GM19468 (cell line): ENCODE measurements at regions not wholly inside any gene's neighbourhood (a gene's known extent, or its start where the extent isn't known, plus 50 kb on each side); places are given as distances from the start of the nearest gene placed in this dataset.

Experiments used
- ATAC-seq: cut with Tn5 transposase; IDR thresholded peaks from one replicate; pipeline ENCODE4 v1.9.1; 2021; ENCODE audit warnings: mild to moderate bottlenecking, moderate library complexity, moderate number of reproducible peaks; ENCODE audit not compliant: unreplicated experiment; ENCODE audit errors: extremely low read depth

GRCh38 chr3:6105187-6105586, 755.7 kb upstream of the GRM7 start:
- ATAC-seq = no peak

- no peak for ATAC-seq
These were observed 752.0 kb upstream of the GRM7 start for GRCh38 chr3:6108957-6109356.

GRCh38 chr3:6110451-6110850, 750.5 kb upstream of the GRM7 start:
- ATAC-seq = no peak

- ATAC-seq = no peak
These were observed 748.4 kb upstream of the GRM7 start for GRCh38 chr3:6112546-6112945.

GRCh38 chr3:6113338-6113737, 747.6 kb upstream of the GRM7 start:
- no peak for ATAC-seq

- no peak for ATAC-seq
These were observed 741.5 kb upstream of the GRM7 start for GRCh38 chr3:6119367-6119766.

- ATAC-seq = no peak
These were observed 740.1 kb upstream of the GRM7 start for GRCh38 chr3:6120786-6121185.

- no peak for ATAC-seq
These were observed 736.0 kb upstream of the GRM7 start for GRCh38 chr3:6124875-6125274.

GRCh38 chr3:6125520-6125919, 735.4 kb upstream of the GRM7 start:
- ATAC-seq = no peak

- no peak for ATAC-seq
These were observed 728.1 kb upstream of the GRM7 start for GRCh38 chr3:6132684-6133432.

- ATAC-seq = no peak
These were observed 718.2 kb upstream of the GRM7 start for GRCh38 chr3:6142707-6143106.

GRCh38 chr3:6147883-6148282, 713.0 kb upstream of the GRM7 start:
- no peak for ATAC-seq

- ATAC-seq = no peak
These were observed 705.1 kb upstream of the GRM7 start for GRCh38 chr3:6155650-6156338.

GRCh38 chr3:6165951-6166350, 695.0 kb upstream of the GRM7 start:
- ATAC-seq = no peak

- no peak for ATAC-seq
These were observed 692.7 kb upstream of the GRM7 start for GRCh38 chr3:6168256-6168655.

- ATAC-seq = no peak
These were observed 687.9 kb upstream of the GRM7 start for GRCh38 chr3:6172871-6173642.

- ATAC-seq = no peak
These were observed 683.5 kb upstream of the GRM7 start for GRCh38 chr3:6177417-6177816.

GRCh38 chr3:6179761-6180160, 681.2 kb upstream of the GRM7 start:
- no peak for ATAC-seq

- ATAC-seq = no peak
These were observed 680.7 kb upstream of the GRM7 start for GRCh38 chr3:6180171-6180570.

GRCh38 chr3:6182476-6182875, 678.4 kb upstream of the GRM7 start:
- ATAC-seq = no peak

- no peak for ATAC-seq
These were observed 678.0 kb upstream of the GRM7 start for GRCh38 chr3:6182909-6183308.
